HG03108 (cell line): ENCODE measurements at regions not wholly inside any gene's neighbourhood (a gene's known extent, or its start where the extent isn't known, plus 50 kb on each side); places are given as distances from the start of the nearest gene placed in this dataset.

ENCODE experiments used
- ATAC-seq: cut with Tn5 transposase; IDR thresholded peaks from one replicate; pipeline ENCODE4 v1.9.1; 2021; ENCODE audit warnings: moderate library complexity; ENCODE audit not compliant: unreplicated experiment

- ATAC-seq, result no peak
Observed at GRCh38 chr4:123737156-123737555, 340.6 kb downstream of the SPRY1 start.

GRCh38 chr4:123739806-123740205, 343.2 kb downstream of the SPRY1 start:
- no peak for ATAC-seq

- ATAC-seq, result no peak
Observed at GRCh38 chr4:123740236-123740635, 343.6 kb downstream of the SPRY1 start.

GRCh38 chr4:123741906-123742305, 345.3 kb downstream of the SPRY1 start:
- ATAC-seq, result no peak

- ATAC-seq, result no peak
Observed at GRCh38 chr4:123743848-123744247, 347.3 kb downstream of the SPRY1 start.

- no peak for ATAC-seq
Observed at GRCh38 chr4:123744664-123745290, 348.2 kb downstream of the SPRY1 start.

GRCh38 chr4:123747016-123747415, 350.4 kb downstream of the SPRY1 start:
- no peak for ATAC-seq

- ATAC-seq, result no peak
Observed at GRCh38 chr4:123748806-123749205, 352.2 kb downstream of the SPRY1 start.

GRCh38 chr4:123749383-123749782, 352.8 kb downstream of the SPRY1 start:
- ATAC-seq, result no peak

GRCh38 chr4:123750044-123750443, 353.4 kb downstream of the SPRY1 start:
- no peak for ATAC-seq

GRCh38 chr4:123755655-123756054, 359.1 kb downstream of the SPRY1 start:
- no peak for ATAC-seq

- ATAC-seq, result no peak
Observed at GRCh38 chr4:123767806-123768205, 371.2 kb downstream of the SPRY1 start.

GRCh38 chr4:123770884-123771283, 374.3 kb downstream of the SPRY1 start:
- no peak for ATAC-seq

GRCh38 chr4:123776267-123776666, 379.7 kb downstream of the SPRY1 start:
- ATAC-seq, result peak; percentile 96

- no peak for ATAC-seq
Observed at GRCh38 chr4:123777373-123777772, 380.8 kb downstream of the SPRY1 start.

GRCh38 chr4:123783151-123783790, 386.7 kb downstream of the SPRY1 start:
- no peak for ATAC-seq

GRCh38 chr4:123783921-123784320, 387.3 kb downstream of the SPRY1 start:
- ATAC-seq, result no peak

- ATAC-seq, result no peak
Observed at GRCh38 chr4:123784626-123785025, 388.0 kb downstream of the SPRY1 start.

GRCh38 chr4:123785538-123785937, 388.9 kb downstream of the SPRY1 start:
- ATAC-seq, result no peak

- ATAC-seq, result no peak
Observed at GRCh38 chr4:123786163-123786915, 389.7 kb downstream of the SPRY1 start.

GRCh38 chr4:123786920-123787319, 390.3 kb downstream of the SPRY1 start:
- ATAC-seq, result no peak

GRCh38 chr4:123787512-123788080, 391.0 kb downstream of the SPRY1 start:
- ATAC-seq, result no peak
